DMS153 treated with DMSO at 0.1 percent for 48 hours (cell line): ENCODE measurements at regions not wholly inside any gene's neighbourhood (a gene's known extent, or its start where the extent isn't known, plus 50 kb on each side); places are given as distances from the start of the nearest gene placed in this dataset.

Experiments used
- DNase-seq: peaks from one replicate; lab custom pipeline; 2025; ENCODE audit not compliant: unreplicated experiment; lab: John Stamatoyannopoulos, UW

GRCh38 chr14:85301506-85301905 is 228.4 kb upstream of the FLRT2 start:
- DNase-seq: no peak

- DNase-seq: no peak
Observed at GRCh38 chr14:85306024-85306423, 223.9 kb upstream of the FLRT2 start.

- no peak for DNase-seq
Observed at GRCh38 chr14:85308531-85309300, 221.2 kb upstream of the FLRT2 start.

- DNase-seq: no peak
Observed at GRCh38 chr14:85310491-85311272, 219.3 kb upstream of the FLRT2 start.

- no peak for DNase-seq
Observed at GRCh38 chr14:85313560-85314207, 216.3 kb upstream of the FLRT2 start.

- DNase-seq: no peak
Observed at GRCh38 chr14:85315290-85315689, 214.7 kb upstream of the FLRT2 start.

GRCh38 chr14:85315733-85316290 is 214.1 kb upstream of the FLRT2 start:
- DNase-seq: no peak

- DNase-seq: no peak
Observed at GRCh38 chr14:85316701-85317410, 213.1 kb upstream of the FLRT2 start.

GRCh38 chr14:85317491-85318021 is 212.4 kb upstream of the FLRT2 start:
- no peak for DNase-seq

GRCh38 chr14:85319101-85319500 is 210.8 kb upstream of the FLRT2 start:
- DNase-seq: no peak

- DNase-seq: no peak
Observed at GRCh38 chr14:85319998-85320630, 209.8 kb upstream of the FLRT2 start.

GRCh38 chr14:85325134-85326017 is 204.6 kb upstream of the FLRT2 start:
- DNase-seq: no peak

- DNase-seq: no peak
Observed at GRCh38 chr14:85332401-85332800, 197.5 kb upstream of the FLRT2 start.

GRCh38 chr14:85333313-85333712 is 196.6 kb upstream of the FLRT2 start:
- DNase-seq: no peak

- DNase-seq: no peak
Observed at GRCh38 chr14:85333841-85334240, 196.1 kb upstream of the FLRT2 start.

GRCh38 chr14:85334316-85334715 is 195.6 kb upstream of the FLRT2 start:
- DNase-seq: no peak

GRCh38 chr14:85336257-85336656 is 193.7 kb upstream of the FLRT2 start:
- DNase-seq: no peak

- no peak for DNase-seq
Observed at GRCh38 chr14:85336817-85337216, 193.1 kb upstream of the FLRT2 start.

- no peak for DNase-seq
Observed at GRCh38 chr14:85338895-85339294, 191.0 kb upstream of the FLRT2 start.
